A549 (cell line): ENCODE measurements at regions not wholly inside any gene's neighbourhood (a gene's known extent, or its start where the extent isn't known, plus 50 kb on each side); places are given as distances from the start of the nearest gene placed in this dataset.

Source experiments
- BHLHE40 ChIP-seq: IDR thresholded peaks from 2 replicates; pipeline ENCODE4 v1.6.1; 2012; ENCODE audit warnings: low read depth, low read length, inconsistent platforms
- EHMT2 ChIP-seq: fragments of 200-600 bp; sonication (generic); IDR thresholded peaks from 2 replicates; pipeline ENCODE4 v1.6.1; 2016; ENCODE audit warnings: antibody characterized with exemption, low read depth, mild to moderate bottlenecking, moderate library complexity
- EP300 ChIP-seq, 2 experiments: fragments of >200 bp; sonication (Bioruptor Twin); formaldehyde crosslinking; IDR thresholded peaks; 2 replicates in 1 of 2; 3 replicates in 1 of 2; pipeline ENCODE4 v1.6.1; 2016 to 2017
- FOSL2 ChIP-seq, 2 experiments: fragments of 450-650 bp in 1 of 2; fragments of >200 bp in 1 of 2; sonication (Bioruptor Twin) in 1 of 2; formaldehyde crosslinking; IDR thresholded peaks; 2 replicates each; pipeline versions ENCODE4 v1.5.0 to v1.6.1; 2016 to 2020; ENCODE audit warnings: mild to moderate bottlenecking in 1 of 2, moderate library complexity in 1 of 2
- GATA3 ChIP-seq: IDR thresholded peaks from 2 replicates; pipeline ENCODE4 v1.6.1; 2012; ENCODE audit warnings: borderline replicate concordance
- POLR2A ChIP-seq: IDR thresholded peaks from 2 replicates; pipeline ENCODE4 v1.6.1; 2012; ENCODE audit warnings: mild to moderate bottlenecking, low read length
- SMC3 ChIP-seq: fragments of >200 bp; sonication (Bioruptor Twin); formaldehyde crosslinking; IDR thresholded peaks from 3 replicates; pipeline ENCODE4 v1.6.1; 2018; ENCODE audit warnings: inconsistent platforms
- TF ChIP-seq, protein P1 (sequence below): fragments of >200 bp; sonication (Bioruptor Twin); formaldehyde crosslinking; IDR thresholded peaks from 3 replicates; pipeline ENCODE4 v1.5.1; 2016
- TF ChIP-seq, protein P2 (sequence below): fragments of 150-350 bp; IDR thresholded peaks from 2 replicates; pipeline ENCODE4 v1.6.1; 2014; ENCODE audit warnings: low read depth, mild to moderate bottlenecking, low read length
- TF ChIP-seq, protein P3 (sequence below): fragments of 250-450 bp; sonication (Bioruptor Pico); IDR thresholded peaks from 2 replicates; pipeline ENCODE4 v1.5.0; 2021; ENCODE audit warnings: mild to moderate bottlenecking, moderate library complexity, borderline replicate concordance

DNA sequence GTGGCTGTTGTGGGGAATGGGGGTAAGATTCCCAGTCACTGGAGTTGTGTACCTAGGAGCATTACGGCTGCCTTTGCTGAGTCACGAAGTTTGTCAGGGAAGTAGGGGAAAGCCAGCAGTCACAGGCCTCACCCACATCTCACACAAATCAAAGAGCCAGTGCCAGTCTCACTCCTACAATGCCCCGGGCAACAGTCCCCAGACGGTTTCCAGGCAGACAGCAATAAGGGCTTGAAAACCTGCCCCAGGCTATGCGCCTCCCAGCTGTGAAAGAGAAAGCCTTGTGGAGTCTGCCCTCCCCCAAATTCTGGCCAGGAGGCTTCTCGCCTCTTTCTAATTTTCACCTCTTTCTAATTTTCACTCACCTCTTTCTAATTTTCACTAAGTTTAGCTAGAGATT is 142.3 kb upstream of the EDNRB start:
- TF ChIP-seq, protein P1, sequence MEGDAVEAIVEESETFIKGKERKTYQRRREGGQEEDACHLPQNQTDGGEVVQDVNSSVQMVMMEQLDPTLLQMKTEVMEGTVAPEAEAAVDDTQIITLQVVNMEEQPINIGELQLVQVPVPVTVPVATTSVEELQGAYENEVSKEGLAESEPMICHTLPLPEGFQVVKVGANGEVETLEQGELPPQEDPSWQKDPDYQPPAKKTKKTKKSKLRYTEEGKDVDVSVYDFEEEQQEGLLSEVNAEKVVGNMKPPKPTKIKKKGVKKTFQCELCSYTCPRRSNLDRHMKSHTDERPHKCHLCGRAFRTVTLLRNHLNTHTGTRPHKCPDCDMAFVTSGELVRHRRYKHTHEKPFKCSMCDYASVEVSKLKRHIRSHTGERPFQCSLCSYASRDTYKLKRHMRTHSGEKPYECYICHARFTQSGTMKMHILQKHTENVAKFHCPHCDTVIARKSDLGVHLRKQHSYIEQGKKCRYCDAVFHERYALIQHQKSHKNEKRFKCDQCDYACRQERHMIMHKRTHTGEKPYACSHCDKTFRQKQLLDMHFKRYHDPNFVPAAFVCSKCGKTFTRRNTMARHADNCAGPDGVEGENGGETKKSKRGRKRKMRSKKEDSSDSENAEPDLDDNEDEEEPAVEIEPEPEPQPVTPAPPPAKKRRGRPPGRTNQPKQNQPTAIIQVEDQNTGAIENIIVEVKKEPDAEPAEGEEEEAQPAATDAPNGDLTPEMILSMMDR, result no peak
- TF ChIP-seq FOSL2 (IDR thresholded peaks at IDR 0.05), result no peak
- no peak for TF ChIP-seq FOSL2 (CRISPR knock-in tag; IDR thresholded peaks at IDR 0.05)
- TF ChIP-seq EHMT2, result no peak
- TF ChIP-seq, protein P2, sequence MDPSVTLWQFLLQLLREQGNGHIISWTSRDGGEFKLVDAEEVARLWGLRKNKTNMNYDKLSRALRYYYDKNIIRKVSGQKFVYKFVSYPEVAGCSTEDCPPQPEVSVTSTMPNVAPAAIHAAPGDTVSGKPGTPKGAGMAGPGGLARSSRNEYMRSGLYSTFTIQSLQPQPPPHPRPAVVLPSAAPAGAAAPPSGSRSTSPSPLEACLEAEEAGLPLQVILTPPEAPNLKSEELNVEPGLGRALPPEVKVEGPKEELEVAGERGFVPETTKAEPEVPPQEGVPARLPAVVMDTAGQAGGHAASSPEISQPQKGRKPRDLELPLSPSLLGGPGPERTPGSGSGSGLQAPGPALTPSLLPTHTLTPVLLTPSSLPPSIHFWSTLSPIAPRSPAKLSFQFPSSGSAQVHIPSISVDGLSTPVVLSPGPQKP, result no peak
- TF ChIP-seq GATA3, result no peak
- no peak for TF ChIP-seq EP300 (IDR thresholded peaks at IDR 0.05)
- TF ChIP-seq POLR2A, result no peak
- TF ChIP-seq, protein P3, sequence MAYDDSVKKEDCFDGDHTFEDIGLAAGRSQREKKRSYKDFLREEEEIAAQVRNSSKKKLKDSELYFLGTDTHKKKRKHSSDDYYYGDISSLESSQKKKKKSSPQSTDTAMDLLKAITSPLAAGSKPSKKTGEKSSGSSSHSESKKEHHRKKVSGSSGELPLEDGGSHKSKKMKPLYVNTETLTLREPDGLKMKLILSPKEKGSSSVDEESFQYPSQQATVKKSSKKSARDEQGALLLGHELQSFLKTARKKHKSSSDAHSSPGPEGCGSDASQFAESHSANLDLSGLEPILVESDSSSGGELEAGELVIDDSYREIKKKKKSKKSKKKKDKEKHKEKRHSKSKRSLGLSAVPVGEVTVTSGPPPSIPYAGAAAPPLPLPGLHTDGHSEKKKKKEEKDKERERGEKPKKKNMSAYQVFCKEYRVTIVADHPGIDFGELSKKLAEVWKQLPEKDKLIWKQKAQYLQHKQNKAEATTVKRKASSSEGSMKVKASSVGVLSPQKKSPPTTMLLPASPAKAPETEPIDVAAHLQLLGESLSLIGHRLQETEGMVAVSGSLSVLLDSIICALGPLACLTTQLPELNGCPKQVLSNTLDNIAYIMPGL (CRISPR knock-in tag), result no peak
- no peak for TF ChIP-seq SMC3
- TF ChIP-seq BHLHE40, result no peak
